DMS79 treated with DMSO at 0.1 percent for 48 hours (cell line): ENCODE measurements at regions not wholly inside any gene's neighbourhood (a gene's known extent, or its start where the extent isn't known, plus 50 kb on each side); places are given as distances from the start of the nearest gene placed in this dataset.
"Not testable (repeated sequence)": the region's sequence is repeated elsewhere in the genome, so short reads cannot be mapped to it uniquely, and the experiment has no call there.

Source experiments
- DNase-seq: peaks from one replicate; lab custom pipeline; 2025; lab: John Stamatoyannopoulos, UW

GRCh38 chr3:166322391-166322790 lies 485.2 kb upstream of the BCHE start:
- no peak for DNase-seq

DNA sequence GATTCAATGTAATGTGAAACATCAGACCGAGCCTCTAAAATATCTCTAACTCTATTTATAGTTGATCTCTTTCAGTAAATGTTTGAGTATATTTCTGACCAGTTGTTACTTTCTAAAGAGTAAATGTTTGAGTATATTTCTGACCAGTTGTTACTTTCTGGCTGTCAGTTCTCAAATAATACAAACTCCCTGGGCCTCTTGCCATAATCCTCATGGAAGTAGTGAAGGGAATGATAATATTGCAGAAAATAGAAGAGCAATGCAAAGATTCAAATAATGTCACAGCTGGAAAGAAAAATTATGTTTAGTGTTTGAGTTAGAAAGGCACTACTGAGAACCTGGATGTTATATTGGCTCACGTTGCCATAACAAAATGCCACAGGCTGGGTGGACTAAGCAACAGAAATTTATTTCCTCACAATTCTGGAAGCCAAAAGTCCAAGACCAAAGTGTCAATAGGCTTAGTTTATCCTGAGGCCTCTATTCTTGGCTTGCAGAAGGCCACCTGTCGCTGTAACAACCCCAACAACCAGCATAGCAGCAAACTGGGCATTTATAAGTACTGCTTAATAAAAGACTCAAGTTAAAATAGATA lies 470.6 kb upstream of the BCHE start:
- no peak for DNase-seq

GRCh38 chr3:166304584-166304983 lies 467.4 kb upstream of the BCHE start:
- DNase-seq, result no peak

GRCh38 chr3:166303681-166304080 lies 466.5 kb upstream of the BCHE start:
- no peak for DNase-seq

DNA sequence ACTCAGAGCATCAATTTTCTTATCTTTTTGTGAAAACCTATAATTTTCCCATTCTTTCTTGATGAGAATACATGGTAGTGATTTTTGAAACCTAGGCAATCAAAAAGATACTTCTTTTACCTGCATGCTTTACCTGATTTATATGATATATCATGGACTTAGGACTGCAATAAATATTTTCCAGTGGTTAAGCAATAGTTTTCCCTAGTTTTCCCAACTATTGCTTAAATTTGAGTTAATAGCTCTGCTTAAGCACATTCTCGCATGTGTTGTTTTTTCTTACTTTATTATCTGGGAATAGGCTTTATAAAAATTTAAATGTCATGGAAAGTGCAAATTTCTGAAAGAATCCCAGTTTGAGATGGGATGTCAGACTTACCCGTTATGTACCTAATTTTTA lies 465.1 kb upstream of the BCHE start:
- DNase-seq, result no peak

- no peak for DNase-seq
Measured at GRCh38 chr3:166296179-166296783, 459.1 kb upstream of the BCHE start.

DNA sequence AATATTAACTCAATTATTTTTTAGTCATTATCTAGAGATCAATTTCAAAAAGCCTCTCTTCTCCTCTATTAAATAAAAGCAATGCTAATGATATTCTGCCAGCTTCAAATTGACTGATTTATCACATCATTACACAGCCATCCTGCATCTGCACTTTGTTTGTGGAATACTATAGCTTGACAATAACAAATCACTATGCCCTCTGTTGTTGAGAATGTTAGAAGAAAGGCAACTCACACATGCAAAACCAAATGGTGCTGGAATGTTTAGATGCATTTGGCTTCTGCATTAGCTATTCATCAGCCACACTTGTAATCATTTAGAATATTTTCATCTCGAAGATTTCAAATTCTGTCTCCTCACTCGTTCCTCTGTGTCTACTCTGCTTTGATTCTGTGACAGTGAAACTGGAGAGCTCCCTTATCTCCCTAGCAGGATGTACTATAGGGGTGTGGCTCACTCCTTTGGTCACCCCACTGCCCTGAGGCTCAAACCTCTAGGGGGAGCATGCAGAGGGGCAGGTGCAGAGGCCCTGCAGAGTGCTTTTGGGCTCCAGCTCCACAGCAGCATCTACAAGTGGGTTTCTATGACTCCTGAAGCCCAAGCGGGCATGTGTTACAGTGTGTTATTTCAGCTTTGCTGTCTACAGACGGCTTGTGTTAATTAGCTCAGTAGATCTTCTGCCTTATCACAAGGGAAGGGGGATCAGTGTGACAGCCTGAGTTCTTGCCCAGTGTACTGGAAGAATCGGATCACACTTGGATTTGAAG lies 454.1 kb upstream of the BCHE start:
- DNase-seq, result no peak

GRCh38 chr3:166285001-166285400 lies 447.8 kb upstream of the BCHE start:
- DNase-seq, result no peak

GRCh38 chr3:166283840-166284239 lies 446.6 kb upstream of the BCHE start:
- DNase-seq, result no peak

- DNase-seq, result no peak
Measured at GRCh38 chr3:166282931-166283330, 445.7 kb upstream of the BCHE start.

- no peak for DNase-seq
Measured at GRCh38 chr3:166279636-166280035, 442.4 kb upstream of the BCHE start.

DNA sequence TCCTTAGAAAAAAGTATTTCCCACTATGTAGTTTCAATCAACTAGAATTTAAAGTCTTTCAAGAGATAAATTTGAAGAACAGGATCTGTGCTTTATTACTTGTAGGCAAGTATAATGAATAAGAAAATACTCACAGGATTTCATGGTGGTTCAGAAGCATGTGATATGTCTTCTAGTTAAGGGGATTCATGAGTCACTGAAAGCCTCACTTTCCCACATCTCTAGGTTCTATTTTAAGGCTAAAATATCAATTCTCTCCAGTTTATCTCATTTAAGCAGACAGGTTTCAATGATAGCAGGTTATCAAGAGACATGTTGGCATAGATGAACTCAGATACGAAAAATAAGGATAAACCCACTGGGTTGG lies 437.8 kb upstream of the BCHE start:
- no peak for DNase-seq

DNA sequence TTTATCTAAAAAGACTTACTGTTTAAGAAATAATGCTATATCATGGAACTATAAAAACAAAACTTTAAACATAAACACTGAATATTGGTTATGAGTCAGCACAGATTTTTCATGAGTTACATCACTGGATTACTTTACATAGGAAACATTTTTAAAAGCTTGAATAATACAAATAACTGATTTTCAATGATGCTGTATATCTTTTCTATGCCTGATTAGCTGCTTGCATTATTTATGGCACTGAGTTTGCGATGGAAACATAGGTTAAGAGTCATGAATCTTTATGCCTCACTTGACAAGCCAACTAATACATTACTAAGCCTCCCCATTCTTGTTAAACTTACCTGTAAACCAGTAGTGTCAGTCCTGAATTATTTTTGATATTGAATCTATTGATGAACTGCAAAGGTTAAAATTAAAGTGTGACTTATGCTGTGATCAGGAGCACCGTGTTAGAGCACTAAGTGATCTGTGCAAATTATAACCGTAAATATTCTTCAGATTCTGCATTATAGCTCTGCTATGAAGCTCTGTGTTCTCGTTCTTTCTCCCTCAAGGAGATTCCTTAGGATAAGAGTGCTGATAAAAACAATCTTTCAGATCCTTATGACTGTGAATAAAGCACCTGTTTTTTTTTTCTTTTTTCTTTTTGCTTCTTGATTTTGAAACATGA lies 437.3 kb upstream of the BCHE start:
- DNase-seq, result no peak

- DNase-seq, result no peak
Measured at GRCh38 chr3:166270429-166270828, 433.2 kb upstream of the BCHE start.

DNA sequence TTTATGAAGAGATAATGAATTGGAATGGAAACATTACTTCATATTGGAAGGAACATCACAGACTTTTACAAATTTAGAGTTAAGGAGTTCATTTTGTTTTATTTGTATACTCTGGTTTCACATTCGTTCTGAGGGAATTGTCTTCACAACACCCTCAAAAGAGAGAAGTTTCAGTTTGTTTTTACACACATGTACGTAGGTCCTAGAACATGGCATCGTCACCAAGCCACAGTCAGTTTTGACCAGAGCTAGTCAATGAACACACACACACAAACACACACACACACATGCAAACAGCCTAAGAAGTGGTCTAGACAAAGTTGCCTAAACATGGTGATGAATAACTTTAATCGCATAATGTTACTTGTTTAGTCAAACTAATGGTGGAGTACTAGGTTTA lies 427.9 kb upstream of the BCHE start:
- DNase-seq, result no peak

GRCh38 chr3:166263460-166263859 lies 426.2 kb upstream of the BCHE start:
- DNase-seq, result no peak

DNA sequence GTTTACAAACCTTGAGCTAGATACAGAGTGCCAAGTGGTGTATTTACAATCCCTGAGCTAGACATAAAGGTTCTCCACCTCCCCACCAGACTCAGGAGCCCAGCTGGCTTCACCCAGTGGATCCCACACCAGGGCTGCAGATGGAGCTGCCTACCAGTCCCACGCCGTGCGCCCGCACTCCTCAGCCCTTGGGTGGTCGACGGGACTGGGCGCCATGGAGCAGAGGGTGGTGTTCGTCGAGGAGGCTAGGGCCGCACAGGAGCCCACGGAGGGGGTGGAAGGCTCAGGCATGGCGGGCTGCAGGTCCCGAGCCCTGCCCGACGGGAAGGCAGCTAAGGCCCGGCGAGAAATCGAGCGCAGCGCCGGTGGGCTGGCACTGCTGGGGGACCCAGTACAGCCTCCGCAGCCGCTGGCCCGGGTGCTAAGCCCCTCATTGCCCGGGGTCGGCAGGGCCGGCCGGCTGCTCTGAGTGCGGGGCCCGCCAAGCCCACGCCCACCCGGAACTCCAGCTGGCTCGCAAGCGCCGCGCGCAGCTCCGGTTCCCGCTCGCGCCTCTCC lies 421.1 kb upstream of the BCHE start:
- not testable (repeated sequence) for DNase-seq

DNA sequence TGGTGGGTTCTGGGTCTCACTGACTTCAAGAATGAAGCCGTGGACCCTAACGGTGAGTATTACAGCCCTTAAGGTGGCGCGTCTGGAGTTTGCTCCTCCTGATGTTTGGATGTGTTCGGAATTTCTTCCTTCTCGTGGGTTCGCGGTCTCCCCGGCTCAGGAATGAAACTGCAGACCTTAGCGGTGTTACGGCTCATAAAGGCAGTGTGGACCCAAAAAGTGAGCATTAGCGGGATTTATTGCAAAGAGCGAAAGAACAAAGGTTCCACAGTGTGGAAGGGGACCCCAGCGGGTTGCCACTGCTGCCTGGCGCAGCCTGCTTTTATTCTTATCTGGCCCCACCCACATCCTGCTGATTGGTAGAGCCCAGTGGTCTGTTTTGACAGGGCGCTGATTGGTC lies 420.5 kb upstream of the BCHE start:
- DNase-seq, result no peak

DNA sequence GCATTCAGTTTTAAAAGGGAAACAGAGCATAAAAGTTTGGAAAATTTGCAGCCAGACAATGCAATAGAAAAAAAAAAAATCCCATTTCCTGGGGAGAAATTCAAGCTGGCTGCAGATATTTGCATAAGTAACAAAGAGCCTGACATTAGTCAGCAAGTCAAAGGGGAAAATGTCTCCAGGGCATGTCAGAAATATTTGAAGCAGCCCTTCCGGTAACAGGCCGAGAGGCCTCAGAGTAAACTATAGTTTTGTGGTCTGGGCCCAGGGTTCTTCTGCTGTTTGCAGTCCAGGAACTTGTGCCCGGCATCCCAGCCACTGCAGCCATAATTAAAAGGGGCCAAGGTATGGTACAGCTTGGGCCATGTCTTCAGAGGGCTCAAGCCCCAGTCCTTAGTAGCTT lies 411.6 kb upstream of the BCHE start:
- no peak for DNase-seq

DNA sequence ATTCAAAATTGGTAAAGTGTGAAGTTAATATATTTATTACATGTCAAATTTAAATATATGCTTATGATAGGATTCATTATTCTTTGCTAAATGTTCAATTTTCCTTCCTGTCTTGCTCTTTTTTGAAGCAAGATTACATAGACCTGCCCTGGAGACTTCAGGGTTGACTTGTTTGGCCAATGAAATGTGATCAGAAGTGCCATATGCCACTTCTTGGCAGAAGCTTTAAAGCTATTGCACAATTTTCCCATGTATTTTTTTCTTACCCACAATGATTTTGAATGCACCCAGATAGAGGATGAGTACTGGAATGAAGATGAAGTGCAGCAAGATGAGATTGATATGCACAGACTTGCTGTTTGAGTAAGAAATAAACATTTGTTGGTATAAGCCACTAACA lies 406.3 kb upstream of the BCHE start:
- DNase-seq, result no peak

DNA sequence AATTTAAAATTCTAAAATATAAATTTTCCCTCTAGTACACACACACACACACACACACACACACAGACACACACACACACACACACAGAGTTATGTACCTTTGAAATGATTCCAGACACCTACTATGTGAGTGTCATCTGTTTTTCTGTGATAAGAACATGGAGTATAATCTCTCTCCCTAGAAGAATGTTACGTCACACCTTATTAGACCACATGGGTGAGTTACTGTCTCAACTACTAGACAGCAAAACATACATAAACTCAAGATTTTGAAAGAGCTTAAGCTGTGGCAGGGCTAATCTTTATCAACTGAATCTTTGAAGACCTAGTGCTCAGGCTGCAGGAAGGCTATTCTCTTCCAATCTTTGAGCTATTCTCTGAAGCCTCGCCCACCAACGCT lies 385.9 kb upstream of the BCHE start:
- no peak for DNase-seq

DNA sequence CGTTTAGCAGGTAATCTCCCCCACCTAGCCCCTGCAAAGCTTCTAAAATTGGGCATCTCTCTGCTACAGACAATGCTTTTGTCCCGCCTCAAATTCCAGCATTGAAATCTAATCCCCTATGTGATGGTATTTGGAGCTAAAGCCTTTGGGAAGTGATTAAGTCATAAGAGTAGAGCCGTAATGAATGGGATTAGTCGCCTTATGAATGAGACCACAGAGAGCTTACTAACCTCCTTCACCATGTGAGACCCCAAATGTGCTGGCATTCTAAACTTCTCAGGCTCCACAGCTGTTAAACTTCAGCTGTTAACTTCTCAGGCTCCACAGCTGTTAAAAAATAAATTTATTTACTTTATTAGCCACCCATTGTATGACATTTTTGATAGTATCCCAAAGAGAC lies 374.2 kb upstream of the BCHE start:
- no peak for DNase-seq

GRCh38 chr3:166209701-166210100 lies 372.5 kb upstream of the BCHE start:
- no peak for DNase-seq
